HG03139 (cell line): ENCODE measurements at regions not wholly inside any gene's neighbourhood (a gene's known extent, or its start where the extent isn't known, plus 50 kb on each side); places are given as distances from the start of the nearest gene placed in this dataset.
"Not testable (repeated sequence)": the region's sequence is repeated elsewhere in the genome, so short reads cannot be mapped to it uniquely, and the experiment has no call there.

ENCODE experiments used
- ATAC-seq: cut with Tn5 transposase; IDR thresholded peaks from one replicate; pipeline ENCODE4 v1.9.1; 2021; ENCODE audit not compliant: unreplicated experiment

- ATAC-seq: no peak
Measured at GRCh38 chr2:212914392-212914791, 237.0 kb downstream of the IKZF2 start.

DNA sequence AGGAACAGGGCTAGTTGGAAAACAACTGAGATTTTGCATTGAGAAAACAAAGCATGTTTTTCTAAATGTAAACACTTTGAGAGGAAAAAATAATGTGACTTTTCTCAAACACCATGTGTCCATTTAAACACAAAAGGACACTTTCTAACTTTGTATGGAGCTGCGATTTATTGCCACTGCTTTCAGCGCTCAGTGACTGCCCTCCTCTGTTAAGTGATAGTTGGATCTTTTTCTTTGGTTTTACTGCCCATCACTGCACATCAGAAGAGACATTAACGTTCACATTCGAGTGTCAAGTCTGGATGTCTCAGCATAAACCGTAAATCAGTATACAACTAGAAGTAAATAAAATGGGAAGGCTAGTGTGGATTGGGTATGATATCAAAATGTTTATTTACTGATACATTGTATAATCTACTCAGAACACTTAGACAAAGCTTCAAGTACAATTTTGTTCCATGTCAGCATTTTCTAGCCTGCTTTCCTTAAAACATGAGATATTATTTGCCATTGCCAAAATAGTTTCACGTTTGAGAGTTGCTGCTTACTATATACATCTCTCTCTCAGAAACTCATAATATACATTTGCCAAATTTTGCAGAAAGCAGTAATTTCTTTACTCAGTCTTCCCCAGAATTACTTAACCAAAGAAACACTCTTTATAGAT lies 237.6 kb downstream of the IKZF2 start:
- ATAC-seq: no peak

DNA sequence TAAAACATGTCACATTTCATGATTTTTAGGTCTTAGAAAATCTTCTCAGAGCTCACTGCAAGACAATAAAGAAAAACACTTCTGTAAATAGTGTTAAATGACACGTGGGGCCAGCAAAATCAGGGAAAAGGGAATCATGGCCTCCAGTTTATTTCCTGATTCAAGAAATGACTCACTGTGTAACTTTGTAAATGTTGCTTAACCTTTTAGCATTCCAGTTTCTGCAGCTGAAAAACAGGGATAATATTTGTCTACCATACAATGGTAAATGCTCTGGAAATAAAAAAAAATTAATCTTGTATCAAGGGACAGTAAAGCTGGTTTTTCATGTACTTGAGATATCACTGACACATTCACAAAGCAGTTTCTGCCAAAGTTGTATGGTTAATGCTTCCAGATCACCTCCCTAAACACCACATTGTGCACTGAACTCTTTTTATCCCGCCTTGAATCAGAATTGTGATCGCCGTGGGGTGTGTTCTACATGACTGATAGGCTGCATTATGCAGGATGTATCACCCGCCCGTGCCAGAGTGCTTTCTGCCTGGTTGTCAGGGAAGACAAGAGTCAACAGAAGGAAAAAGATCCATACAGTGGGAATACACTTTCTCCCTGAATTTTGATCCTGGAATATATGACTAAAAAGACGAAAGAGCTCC lies 238.8 kb downstream of the IKZF2 start:
- no peak for ATAC-seq

DNA sequence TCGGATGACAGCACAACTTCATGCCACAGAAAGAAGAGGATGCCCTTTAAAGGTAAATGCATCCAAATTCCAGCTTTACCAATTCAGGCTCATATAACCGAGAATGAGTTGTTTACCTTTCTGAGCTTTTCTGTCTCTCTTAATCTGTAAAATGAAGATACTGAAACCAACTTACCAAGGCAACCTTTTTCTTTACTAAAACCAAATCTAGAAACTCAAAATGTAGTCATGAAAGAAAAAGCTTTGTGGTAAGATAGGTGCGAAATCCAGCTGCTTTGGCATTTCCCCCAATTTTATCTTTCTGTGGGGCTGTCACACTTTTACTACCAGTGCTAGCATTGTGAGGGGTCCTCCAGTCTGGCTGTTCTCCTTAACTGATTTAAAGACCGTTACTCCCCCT lies 240.4 kb downstream of the IKZF2 start:
- ATAC-seq: no peak

GRCh38 chr2:212908682-212909435 lies 242.6 kb downstream of the IKZF2 start:
- no peak for ATAC-seq

- ATAC-seq: no peak
Measured at GRCh38 chr2:212908031-212908430, 243.4 kb downstream of the IKZF2 start.

DNA sequence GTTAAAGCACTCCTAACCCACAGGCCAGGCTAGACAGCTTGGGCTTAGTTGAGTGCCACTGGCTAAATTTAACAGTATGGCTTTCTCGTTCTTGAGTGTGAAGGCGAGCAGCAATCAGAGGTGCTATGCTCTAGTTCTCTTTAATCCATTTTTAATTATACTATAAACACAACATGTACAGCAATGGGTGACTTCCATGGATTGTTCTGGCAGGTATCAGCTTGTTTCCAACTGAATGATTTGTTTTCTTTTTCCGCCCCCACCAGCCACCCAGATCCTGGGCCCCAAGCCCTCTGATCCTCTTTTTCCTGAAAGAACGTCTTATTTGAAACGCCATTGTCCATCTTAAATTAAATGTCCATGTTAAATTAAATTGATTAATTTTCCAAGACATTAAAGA lies 244.8 kb downstream of the IKZF2 start:
- ATAC-seq: no peak

- no peak for ATAC-seq
Measured at GRCh38 chr2:212905640-212906201, 245.7 kb downstream of the IKZF2 start.

GRCh38 chr2:212904646-212905045 lies 246.8 kb downstream of the IKZF2 start:
- no peak for ATAC-seq

DNA sequence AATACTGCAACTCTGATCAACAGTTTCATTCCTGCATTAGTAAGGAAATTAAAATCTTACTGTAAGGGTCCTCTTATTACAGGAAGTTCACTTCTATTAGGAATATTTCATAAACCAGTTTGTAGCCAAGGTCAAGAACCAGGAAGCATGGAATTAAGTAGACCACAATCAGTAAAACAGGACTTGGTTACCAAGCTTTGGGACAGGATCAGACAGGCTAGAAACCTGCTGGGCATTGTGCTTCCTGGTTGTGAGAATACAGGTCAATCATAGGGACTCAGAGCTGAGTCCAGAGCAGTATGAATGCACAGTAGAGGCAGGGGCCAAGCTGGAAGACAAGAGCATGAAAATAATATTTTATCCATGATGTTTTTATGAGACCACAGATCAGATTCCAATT lies 248.0 kb downstream of the IKZF2 start:
- ATAC-seq: no peak

DNA sequence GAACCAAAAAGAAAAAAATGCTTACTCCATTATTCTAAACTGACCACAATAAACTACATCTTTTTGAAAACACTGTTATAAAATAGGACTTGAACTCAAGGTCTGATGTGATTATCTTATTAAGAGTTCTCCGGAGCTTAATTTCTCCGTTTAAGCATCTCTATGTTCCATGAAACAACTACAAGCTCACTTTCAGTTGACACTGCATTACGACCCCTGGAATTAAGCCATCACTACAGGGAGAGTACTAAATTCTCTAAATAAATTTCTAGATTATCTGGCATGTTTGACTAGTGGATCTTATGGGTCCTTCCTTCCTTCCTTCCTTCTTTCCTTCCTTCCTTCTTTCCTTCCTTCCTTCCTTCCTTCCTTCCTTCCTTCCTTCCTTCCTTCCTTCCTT lies 249.0 kb downstream of the IKZF2 start:
- no peak for ATAC-seq

DNA sequence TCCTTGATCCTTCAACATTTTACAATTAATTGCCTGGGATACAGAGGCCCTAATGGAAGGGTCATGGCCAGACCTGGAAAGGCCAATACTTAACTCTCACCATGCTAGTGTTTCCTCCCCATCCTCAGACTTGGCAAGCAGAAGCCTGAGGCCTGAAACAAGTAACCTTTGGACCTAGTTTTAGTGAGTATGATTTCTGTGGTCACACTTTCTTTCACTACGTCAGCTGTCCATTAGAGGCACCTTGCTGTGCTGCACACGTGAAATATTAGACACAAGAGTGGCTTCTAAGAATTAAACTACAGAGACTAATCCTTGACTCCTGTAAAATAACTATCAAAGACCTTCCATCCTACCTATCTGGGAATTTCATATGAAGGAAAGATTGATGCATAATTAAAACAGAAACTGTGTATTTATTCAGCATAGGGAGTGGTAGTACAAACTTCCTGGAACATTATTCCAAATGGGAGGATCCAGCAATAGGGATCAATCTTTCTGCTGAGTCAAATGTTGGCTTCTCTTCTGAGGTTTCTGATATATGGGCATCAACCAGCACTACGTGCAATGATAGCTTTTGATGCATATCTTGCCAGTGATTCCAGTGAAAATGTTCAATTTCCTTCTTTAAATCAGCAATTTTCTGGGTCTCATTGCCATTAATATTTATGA lies 249.7 kb downstream of the IKZF2 start:
- no peak for ATAC-seq

DNA sequence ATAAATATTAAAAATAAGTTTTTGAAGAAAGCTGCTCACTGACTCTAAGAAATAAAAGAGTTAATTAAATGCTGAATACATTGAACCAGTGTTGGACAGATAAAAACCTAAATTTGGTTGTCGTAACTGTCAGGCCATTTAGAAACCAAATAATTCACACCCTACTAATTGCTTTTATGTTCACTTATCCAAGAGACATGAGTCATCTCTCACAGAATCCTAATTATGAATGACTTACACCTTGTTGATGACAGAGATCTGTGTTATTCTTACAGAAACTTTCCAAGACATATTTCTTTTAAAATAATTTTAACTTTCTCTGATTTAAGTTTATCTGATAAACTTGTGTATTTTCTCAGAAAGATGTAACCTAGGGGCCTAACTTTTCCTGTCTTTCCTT lies 250.7 kb downstream of the IKZF2 start:
- ATAC-seq: no peak

DNA sequence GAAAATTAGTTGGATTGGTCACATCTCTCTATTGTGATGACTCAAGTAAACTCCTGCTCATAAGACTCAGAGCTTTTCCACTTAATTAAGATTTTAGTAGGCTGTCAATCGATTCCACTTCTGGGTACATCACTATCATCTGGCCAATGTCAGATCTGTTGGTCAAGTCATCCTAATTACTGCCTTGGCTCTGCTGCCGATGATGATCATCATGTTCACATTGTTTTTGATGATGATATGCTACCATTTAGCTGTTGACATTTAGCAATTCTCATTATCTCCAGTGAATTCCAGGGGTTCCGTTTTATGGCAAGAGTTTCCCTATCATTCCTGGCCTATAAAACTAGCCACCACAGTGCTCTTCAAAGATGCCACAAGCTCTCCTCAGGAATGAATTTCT lies 253.4 kb downstream of the IKZF2 start:
- no peak for ATAC-seq

- no peak for ATAC-seq
Measured at GRCh38 chr2:212897296-212897695, 254.1 kb downstream of the IKZF2 start.

DNA sequence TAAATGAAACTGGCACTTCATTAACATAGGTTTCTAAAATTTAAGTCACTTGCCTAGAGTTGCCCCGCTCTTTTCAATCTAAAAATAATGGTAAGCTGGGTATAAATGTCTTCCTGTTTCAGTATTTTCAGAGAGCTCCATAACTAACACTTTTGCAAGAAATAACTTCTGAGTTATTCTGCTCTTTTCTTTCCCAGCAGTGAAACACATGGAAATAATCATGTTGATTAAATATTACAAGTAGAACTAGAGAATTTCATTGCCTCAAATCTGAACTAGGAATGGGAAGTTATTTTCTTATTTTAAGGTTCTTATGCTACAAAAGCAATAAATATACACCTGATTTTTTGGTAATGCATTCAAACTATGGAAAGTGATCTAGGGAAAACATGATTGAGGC lies 257.4 kb downstream of the IKZF2 start:
- ATAC-seq: no peak

GRCh38 chr2:212893216-212893615 lies 258.2 kb downstream of the IKZF2 start:
- ATAC-seq: no peak

- ATAC-seq: no peak
Measured at GRCh38 chr2:212892193-212892592, 259.2 kb downstream of the IKZF2 start.

DNA sequence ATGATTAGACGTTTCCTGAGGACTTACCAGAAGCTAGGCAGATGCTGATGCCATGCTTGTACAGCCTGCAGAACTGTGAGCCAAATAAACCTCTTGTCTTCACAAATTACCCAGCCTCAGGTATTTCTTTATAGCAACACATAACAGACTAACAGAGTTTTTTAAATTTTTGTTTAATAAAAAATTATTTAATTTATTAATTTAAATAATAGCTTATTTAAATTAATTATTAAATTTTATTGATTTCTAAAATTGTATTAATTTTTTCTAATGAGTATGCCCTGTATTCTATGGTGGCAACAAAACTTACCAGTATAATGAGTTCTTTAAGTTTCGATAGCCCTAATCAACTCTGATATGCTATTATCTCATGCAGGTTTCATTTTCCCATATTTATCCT lies 259.8 kb downstream of the IKZF2 start:
- ATAC-seq: no peak

DNA sequence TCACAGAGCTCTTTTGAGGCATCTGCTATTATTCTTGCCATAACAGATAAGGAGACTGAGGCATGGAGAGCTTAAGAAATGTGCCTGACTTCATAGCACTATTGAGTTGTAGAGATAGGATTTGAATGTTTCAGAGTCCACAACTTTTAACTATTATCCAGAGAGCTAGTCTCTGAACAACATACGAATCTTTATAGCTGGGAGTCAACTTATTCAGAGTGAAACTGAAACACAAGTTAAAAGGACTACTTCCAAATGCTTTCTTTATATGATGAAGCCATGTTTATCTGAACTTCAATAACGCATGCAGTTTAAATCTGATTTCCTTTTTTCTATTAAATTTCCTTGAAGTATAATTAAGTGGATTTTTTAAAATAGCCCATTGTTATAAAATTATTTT lies 268.8 kb downstream of the IKZF2 start:
- no peak for ATAC-seq

GRCh38 chr2:212876556-212876955 lies 274.9 kb downstream of the IKZF2 start:
- not testable (repeated sequence) for ATAC-seq
